Astrocyte (in vitro differentiated cells and primary cell): ENCODE measurements at regions not wholly inside any gene's neighbourhood (a gene's known extent, or its start where the extent isn't known, plus 50 kb on each side); places are given as distances from the start of the nearest gene placed in this dataset.

Experiments
- DNase-seq: peaks from one replicate; pipeline ENCODE4 v3.0.0-alpha.2; 2010; ENCODE audit warnings: low read depth
- FAIRE-seq: peaks from 2 replicates; lab custom pipeline; 2011; peaks lifted over from hg19 to GRCh38; lab: Jason Lieb, UNC
- H2AFZ ChIP-seq: 2 replicates; pipeline ENCODE4 v1.6.0; 2012; ENCODE audit warnings: low read depth, low read length, inconsistent platforms
- H3K27ac ChIP-seq: 2 replicates; pipeline ENCODE4 v1.5.1; 2011; ENCODE audit warnings: low read depth, low read length, inconsistent platforms
- H3K27me3 ChIP-seq: 2 replicates; pipeline ENCODE4 v1.6.0; 2011; ENCODE audit warnings: low read length, inconsistent platforms; ENCODE audit not compliant: insufficient read depth
- H3K36me3 ChIP-seq: 2 replicates; pipeline ENCODE4 v1.5.1; 2011; ENCODE audit warnings: low read length, inconsistent platforms; ENCODE audit not compliant: insufficient read depth
- H3K4me1 ChIP-seq: 2 replicates; pipeline ENCODE4 v1.5.1; 2011; ENCODE audit warnings: low read length, inconsistent platforms; ENCODE audit not compliant: insufficient read depth
- H3K4me2 ChIP-seq: 2 replicates; pipeline ENCODE4 v1.6.0; 2012; ENCODE audit warnings: low read length, inconsistent platforms
- H3K4me3 ChIP-seq: 2 replicates; pipeline ENCODE4 v1.5.1; 2011; ENCODE audit warnings: low read depth, mild to moderate bottlenecking, low read length, inconsistent platforms; ENCODE audit not compliant: insufficient read depth
- H3K79me2 ChIP-seq: 2 replicates; pipeline ENCODE4 v1.6.0; 2012; ENCODE audit warnings: mild to moderate bottlenecking, low read length, inconsistent platforms; ENCODE audit not compliant: insufficient read depth
- H3K9ac ChIP-seq: 2 replicates; pipeline ENCODE4 v1.6.0; 2012; ENCODE audit warnings: mild to moderate bottlenecking, low read length, inconsistent platforms
- H3K9me3 ChIP-seq: 2 replicates; pipeline ENCODE4 v1.5.1; 2012; ENCODE audit warnings: low read depth, mild to moderate bottlenecking, low read length, inconsistent platforms; ENCODE audit not compliant: insufficient read depth
- H4K20me1 ChIP-seq: 2 replicates; pipeline ENCODE4 v1.6.0; 2012; ENCODE audit warnings: low read length, inconsistent platforms; ENCODE audit not compliant: insufficient read depth
- H3K27ac Mint-ChIP-seq: one replicate; pipeline ENCODE4 v1.8.0; 2021; ENCODE audit warnings: mild to moderate bottlenecking, mixed read lengths; ENCODE audit not compliant: unreplicated experiment
- H3K27me3 Mint-ChIP-seq: one replicate; pipeline ENCODE4 v1.8.0; 2021; ENCODE audit warnings: low read depth, mixed read lengths; ENCODE audit not compliant: unreplicated experiment
- H3K36me3 Mint-ChIP-seq: one replicate; pipeline ENCODE4 v1.8.0; 2021; ENCODE audit warnings: low read depth, mixed read lengths; ENCODE audit not compliant: unreplicated experiment
- H3K4me1 Mint-ChIP-seq: one replicate; pipeline ENCODE4 v1.8.0; 2021; ENCODE audit warnings: low read depth, mixed read lengths; ENCODE audit not compliant: unreplicated experiment
- H3K4me3 Mint-ChIP-seq: one replicate; pipeline ENCODE4 v1.8.0; 2021; ENCODE audit warnings: mild to moderate bottlenecking, moderate library complexity, mixed read lengths; ENCODE audit not compliant: unreplicated experiment
- H3K9me3 Mint-ChIP-seq: one replicate; pipeline ENCODE4 v1.8.0; 2021; ENCODE audit warnings: mild to moderate bottlenecking, mixed read lengths; ENCODE audit not compliant: unreplicated experiment
- EZH2 ChIP-seq: IDR thresholded peaks from 2 replicates; pipeline ENCODE4 v1.6.1; 2012; ENCODE audit warnings: mild to moderate bottlenecking, low read length, inconsistent platforms; ENCODE audit not compliant: insufficient read depth
- TF ChIP-seq, protein P1 (sequence below): IDR thresholded peaks from 2 replicates; pipeline ENCODE4 v1.5.1; 2011; ENCODE audit warnings: low read depth, mild to moderate bottlenecking, inconsistent platforms, low read length, moderate library complexity; ENCODE audit not compliant: insufficient read depth

DNA sequence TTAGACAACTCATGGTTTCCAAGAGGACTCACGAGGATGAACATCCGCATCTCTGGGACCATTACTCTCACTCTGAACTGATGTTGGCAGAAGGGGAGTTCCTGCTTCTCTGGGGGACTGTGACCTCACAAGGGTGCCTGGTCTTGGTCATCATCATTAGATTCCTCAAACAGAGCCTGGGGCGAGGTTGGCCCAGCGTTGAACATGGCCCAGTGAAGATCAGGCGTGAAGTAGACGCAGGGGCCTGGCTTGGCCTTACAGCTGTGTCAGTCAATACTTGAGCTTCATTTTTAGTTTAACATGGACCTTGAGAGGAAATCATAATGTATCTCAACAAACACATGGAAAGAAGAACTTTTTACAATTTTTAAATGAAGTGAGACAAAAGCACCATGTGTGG, 617.1 kb downstream of the BRD1 start:
- no peak overlapping the region for H3K27ac ChIP-seq
- Mint-ChIP-seq H3K9me3 (peaks cover 8% of the 10 kb centered on the region), H3K4me3 (no peak overlapping the region), H3K36me3 (no peaks in the 10 kb centered on the region), H3K27ac (no peak overlapping the region), H3K27me3 (peaks cover 52% of the 10 kb centered on the region), H3K4me1 (no peaks in the 10 kb centered on the region)
- no peaks in the 10 kb centered on the region for H3K36me3 ChIP-seq
- H4K20me1 ChIP-seq: no peaks in the 10 kb centered on the region
- H3K4me2 ChIP-seq: no peak overlapping the region
- no peak overlapping the region for H2AFZ ChIP-seq
- no peak overlapping the region for H3K9ac ChIP-seq
- H3K27me3 ChIP-seq: no peaks in the 10 kb centered on the region
- no peak overlapping the region for H3K4me3 ChIP-seq
- no peak for TF ChIP-seq EZH2
- TF ChIP-seq, protein P1, sequence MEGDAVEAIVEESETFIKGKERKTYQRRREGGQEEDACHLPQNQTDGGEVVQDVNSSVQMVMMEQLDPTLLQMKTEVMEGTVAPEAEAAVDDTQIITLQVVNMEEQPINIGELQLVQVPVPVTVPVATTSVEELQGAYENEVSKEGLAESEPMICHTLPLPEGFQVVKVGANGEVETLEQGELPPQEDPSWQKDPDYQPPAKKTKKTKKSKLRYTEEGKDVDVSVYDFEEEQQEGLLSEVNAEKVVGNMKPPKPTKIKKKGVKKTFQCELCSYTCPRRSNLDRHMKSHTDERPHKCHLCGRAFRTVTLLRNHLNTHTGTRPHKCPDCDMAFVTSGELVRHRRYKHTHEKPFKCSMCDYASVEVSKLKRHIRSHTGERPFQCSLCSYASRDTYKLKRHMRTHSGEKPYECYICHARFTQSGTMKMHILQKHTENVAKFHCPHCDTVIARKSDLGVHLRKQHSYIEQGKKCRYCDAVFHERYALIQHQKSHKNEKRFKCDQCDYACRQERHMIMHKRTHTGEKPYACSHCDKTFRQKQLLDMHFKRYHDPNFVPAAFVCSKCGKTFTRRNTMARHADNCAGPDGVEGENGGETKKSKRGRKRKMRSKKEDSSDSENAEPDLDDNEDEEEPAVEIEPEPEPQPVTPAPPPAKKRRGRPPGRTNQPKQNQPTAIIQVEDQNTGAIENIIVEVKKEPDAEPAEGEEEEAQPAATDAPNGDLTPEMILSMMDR: no peak
- H3K4me1 ChIP-seq: no peaks in the 10 kb centered on the region
- no peaks in the 10 kb centered on the region for H3K79me2 ChIP-seq
- peaks cover 5% of the 10 kb centered on the region for H3K9me3 ChIP-seq
- no peak for FAIRE-seq
- DNase-seq: no peak

DNA sequence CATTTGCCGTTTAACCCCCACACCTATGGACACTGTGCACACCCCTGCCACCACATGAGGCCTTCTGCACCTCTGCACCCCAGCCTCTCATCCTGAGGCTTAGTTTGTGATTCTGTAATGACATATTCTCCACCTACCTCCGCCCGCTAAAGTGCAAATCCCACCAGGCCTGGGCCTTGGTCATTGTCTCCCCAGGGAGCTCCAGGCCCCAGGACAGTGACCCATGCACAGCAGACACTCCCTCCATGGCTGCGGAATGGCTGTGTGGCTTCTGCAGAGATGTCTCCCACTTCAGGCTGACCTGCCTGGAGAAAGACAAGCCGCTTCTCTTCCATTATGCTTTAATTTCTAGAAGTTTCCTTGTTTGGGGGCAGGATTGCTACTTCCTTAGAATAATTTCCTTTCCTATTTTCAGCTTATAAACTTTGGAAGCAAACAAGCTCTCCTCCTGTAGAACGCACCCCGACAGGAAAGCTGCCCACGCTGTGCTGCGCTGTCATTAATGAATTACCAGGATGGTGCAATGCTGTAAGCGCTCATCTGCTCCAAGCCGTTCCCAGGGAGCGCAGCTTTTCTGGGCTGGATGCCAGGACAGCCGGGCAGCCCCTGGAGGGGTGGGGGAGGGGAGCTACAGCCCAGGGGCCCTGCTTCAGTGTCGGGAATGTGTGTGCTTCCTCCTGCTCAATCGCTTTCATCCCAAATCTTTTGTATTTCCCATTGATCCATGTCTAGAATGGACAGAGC, 618.0 kb downstream of the BRD1 start:
- Histone ChIP-seq H4K20me1 (no peaks in the 10 kb centered on the region), H3K9me3 (peaks cover 10% of the 10 kb centered on the region), H3K4me3 (no peak overlapping the region), H3K9ac (no peak overlapping the region), H3K27ac (no peak overlapping the region), H3K4me1 (no peaks in the 10 kb centered on the region), H3K4me2 (no peak overlapping the region), H3K36me3 (no peaks in the 10 kb centered on the region), H3K27me3 (no peaks in the 10 kb centered on the region), H2AFZ (no peak overlapping the region), H3K79me2 (no peaks in the 10 kb centered on the region)
- no peak for FAIRE-seq
- no peaks in the 10 kb centered on the region for H3K4me1 Mint-ChIP-seq
- no peak overlapping the region for H3K4me3 Mint-ChIP-seq
- no peak overlapping the region for H3K27ac Mint-ChIP-seq
- peaks cover 58% of the 10 kb centered on the region for H3K27me3 Mint-ChIP-seq
- no peak for TF ChIP-seq EZH2
- TF ChIP-seq, protein P1: no peak
- DNase-seq: no peak
- no peaks in the 10 kb centered on the region for H3K36me3 Mint-ChIP-seq
- H3K9me3 Mint-ChIP-seq: peaks cover 8% of the 10 kb centered on the region

DNA sequence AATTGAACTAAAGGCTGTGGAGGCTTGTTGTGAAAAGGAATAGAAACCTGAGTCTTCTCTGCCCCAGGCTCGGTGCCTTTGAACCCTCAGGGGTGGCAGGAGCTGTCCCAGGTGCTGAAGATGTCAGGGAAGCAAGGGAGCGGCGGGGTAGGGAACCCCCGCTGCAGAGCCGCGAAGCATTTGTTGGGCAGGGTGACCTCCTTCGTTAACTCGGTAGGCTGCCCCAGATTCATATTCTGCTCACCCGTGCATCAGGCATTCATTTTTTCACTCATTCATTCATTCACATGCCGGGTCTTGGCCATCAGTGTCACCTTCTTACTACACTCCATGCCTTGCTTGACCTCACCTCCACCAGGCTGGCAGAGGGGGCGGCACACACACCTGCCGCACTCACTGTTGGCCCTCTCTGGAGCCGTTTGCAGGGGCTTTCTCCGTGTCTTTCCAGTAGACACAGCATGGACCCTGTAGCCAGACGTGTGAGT, 618.9 kb downstream of the BRD1 start:
- no peak overlapping the region for H3K4me3 ChIP-seq
- Mint-ChIP-seq H3K27ac (no peak overlapping the region), H3K9me3 (peaks cover 8% of the 10 kb centered on the region), H3K4me3 (no peak overlapping the region), H3K4me1 (no peaks in the 10 kb centered on the region), H3K27me3 (peaks cover 57% of the 10 kb centered on the region), H3K36me3 (no peaks in the 10 kb centered on the region)
- H3K36me3 ChIP-seq: no peaks in the 10 kb centered on the region
- no peaks in the 10 kb centered on the region for H3K27me3 ChIP-seq
- no peak overlapping the region for H3K9ac ChIP-seq
- H2AFZ ChIP-seq: no peak overlapping the region
- TF ChIP-seq, protein P1: no peak
- no peak for TF ChIP-seq EZH2
- FAIRE-seq: no peak
- no peaks in the 10 kb centered on the region for H4K20me1 ChIP-seq
- no peak overlapping the region for H3K4me2 ChIP-seq
- peaks cover 10% of the 10 kb centered on the region for H3K9me3 ChIP-seq
- no peaks in the 10 kb centered on the region for H3K4me1 ChIP-seq
- no peak for DNase-seq
- H3K79me2 ChIP-seq: no peaks in the 10 kb centered on the region
- no peak overlapping the region for H3K27ac ChIP-seq
